BE2C (cell line): ENCODE measurements at regions not wholly inside any gene's neighbourhood (a gene's known extent, or its start where the extent isn't known, plus 50 kb on each side); places are given as distances from the start of the nearest gene placed in this dataset.

Source experiments
- DNase-seq: peaks from one replicate; pipeline ENCODE4 v3.0.0-alpha.2; 2020
- H3K27me3 ChIP-seq: fragments of 250-450 bp; sonication (Bioruptor Pico); 2 replicates; pipeline ENCODE4 v1.5.1; 2020; ENCODE audit warnings: mild to moderate bottlenecking
- H3K36me3 ChIP-seq: fragments of 250-450 bp; sonication (Bioruptor Pico); 2 replicates; pipeline ENCODE4 v1.5.1; 2020; ENCODE audit warnings: mild to moderate bottlenecking
- H3K4me1 ChIP-seq: fragments of 250-450 bp; sonication (Bioruptor Pico); 2 replicates; pipeline ENCODE4 v1.5.1; 2020
- H3K4me3 ChIP-seq: 2 replicates; pipeline ENCODE4 v1.5.1; 2011; ENCODE audit warnings: low read depth, low read length
- H3K9me3 ChIP-seq: fragments of 250-450 bp; sonication (Bioruptor Pico); 2 replicates; pipeline ENCODE4 v1.5.1; 2020
- TF ChIP-seq, protein P1 (sequence below): IDR thresholded peaks from 2 replicates; pipeline ENCODE4 v1.5.1; 2012; ENCODE audit warnings: mild to moderate bottlenecking, low read depth, low read length

DNA sequence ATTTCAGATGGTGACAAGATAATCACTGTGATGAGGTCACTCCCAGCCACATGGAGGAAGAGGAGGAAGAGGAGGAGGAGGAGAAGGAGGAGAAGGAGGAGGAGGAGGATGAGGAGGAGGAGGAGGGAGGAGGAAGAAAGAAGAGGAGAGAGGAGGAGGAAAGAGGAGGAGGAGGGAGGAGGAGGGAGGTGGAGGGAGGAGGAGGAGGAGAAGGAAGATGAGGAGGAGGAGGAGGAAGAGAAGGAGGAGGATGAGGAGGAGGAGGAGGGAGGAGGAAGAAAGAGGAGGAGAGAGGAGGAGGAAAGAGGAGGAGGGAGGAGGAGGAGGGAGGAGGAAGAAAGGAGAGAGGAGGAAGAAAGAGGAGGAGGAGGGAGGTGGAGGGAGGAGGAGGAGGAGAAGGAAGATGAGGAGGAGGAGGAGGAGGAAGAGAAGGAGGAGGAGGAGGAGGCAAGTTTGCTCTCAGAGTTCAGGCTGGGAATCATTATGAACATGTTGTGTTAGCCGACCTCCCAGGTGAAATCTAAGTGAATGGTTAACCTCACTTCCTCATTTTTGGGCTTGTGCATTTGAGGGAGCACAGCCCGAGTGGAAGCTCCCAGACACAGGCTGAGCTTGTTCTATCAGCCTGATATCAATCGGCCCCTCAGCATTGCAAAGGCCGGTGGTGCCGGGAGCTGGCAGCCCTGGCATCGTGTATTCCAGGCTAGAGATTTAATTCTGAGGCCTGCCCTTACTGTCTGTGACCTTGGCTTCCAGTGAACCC is 236.2 kb upstream of the PITRM1 start:
- Histone ChIP-seq H3K27me3 (no peaks in the 10 kb centered on the region), H3K4me1 (no peaks in the 10 kb centered on the region), H3K36me3 (no peaks in the 10 kb centered on the region), H3K9me3 (no peaks in the 10 kb centered on the region; the same call in 1 of the 2 replicates), H3K4me3 (no peak overlapping the region)
- TF ChIP-seq, protein P1, sequence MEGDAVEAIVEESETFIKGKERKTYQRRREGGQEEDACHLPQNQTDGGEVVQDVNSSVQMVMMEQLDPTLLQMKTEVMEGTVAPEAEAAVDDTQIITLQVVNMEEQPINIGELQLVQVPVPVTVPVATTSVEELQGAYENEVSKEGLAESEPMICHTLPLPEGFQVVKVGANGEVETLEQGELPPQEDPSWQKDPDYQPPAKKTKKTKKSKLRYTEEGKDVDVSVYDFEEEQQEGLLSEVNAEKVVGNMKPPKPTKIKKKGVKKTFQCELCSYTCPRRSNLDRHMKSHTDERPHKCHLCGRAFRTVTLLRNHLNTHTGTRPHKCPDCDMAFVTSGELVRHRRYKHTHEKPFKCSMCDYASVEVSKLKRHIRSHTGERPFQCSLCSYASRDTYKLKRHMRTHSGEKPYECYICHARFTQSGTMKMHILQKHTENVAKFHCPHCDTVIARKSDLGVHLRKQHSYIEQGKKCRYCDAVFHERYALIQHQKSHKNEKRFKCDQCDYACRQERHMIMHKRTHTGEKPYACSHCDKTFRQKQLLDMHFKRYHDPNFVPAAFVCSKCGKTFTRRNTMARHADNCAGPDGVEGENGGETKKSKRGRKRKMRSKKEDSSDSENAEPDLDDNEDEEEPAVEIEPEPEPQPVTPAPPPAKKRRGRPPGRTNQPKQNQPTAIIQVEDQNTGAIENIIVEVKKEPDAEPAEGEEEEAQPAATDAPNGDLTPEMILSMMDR = no peak
- DNase-seq = no peak

DNA sequence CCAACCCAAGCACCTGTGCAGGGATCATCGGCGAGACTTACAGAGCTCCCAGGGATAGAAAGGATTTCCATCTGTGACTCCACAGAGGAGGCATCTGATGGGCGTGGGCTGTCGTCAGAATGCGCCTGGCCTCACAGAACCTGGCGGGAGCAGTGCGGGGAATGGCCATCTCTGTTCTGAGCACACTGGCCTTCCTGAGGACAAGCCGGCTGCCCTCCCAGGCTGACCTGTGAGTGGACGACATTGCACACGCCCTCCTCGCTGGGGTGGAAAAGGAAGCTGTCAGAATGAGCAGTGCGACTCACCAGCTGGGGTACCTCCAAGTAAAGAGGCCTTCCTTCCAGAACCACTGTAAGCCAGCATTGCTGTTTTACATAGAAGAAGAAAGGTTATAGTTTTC is 234.6 kb upstream of the PITRM1 start:
- no peaks in the 10 kb centered on the region for H3K4me1 ChIP-seq
- no peak for DNase-seq
- no peaks in the 10 kb centered on the region for H3K36me3 ChIP-seq
- TF ChIP-seq, protein P1 = no peak
- H3K4me3 ChIP-seq = no peak overlapping the region
- no peaks in the 10 kb centered on the region; the same call in 1 of the 2 replicates for H3K9me3 ChIP-seq
- H3K27me3 ChIP-seq = no peaks in the 10 kb centered on the region

DNA sequence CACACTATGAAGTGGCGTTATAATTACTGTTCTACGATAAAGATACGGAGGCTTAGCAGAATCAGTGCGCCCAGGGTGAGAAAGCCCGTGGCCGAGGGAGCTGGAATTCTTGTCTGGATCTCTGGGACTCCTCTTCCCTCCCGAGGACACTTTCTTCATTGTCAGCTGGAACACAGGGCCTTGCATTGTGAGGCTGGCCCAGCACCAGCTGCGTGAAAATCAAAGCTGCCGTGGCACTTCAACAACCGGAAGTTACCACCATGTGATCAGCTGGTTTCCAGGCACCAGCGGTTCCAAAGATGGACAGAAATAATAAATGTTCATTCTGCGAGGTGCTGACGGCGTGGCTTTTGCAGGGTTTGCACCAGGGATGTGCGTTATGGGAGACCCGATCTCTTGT is 234.0 kb upstream of the PITRM1 start:
- no peaks in the 10 kb centered on the region for H3K4me1 ChIP-seq

DNA sequence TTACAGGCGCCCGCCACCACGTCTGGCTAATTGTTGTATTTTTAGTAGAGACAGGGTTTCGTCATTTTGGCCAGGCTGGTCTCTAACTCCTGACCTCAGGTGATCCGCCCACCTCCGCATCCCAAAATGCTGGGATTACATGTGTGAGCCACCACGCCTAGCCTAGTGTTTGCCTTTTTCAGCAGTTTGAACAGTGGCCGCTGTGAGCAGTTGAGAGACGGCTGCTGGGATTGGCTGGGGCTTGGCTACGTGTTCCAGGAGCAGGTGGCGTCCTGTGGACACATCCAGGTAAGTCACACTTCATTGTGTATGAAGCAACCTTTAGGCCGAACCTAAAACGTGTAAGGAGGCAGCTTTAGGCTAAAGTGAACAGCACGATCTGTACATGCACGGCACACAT is 231.8 kb upstream of the PITRM1 start:
- Histone ChIP-seq H3K9me3 (no peaks in the 10 kb centered on the region), H3K36me3 (no peaks in the 10 kb centered on the region), H3K27me3 (no peaks in the 10 kb centered on the region), H3K4me3 (no peak overlapping the region), H3K4me1 (peaks cover 9% of the 10 kb centered on the region)
- no peak for DNase-seq
- TF ChIP-seq, protein P1 = no peak

More for the DNA sequence above, 234.0 kb upstream of the PITRM1 start:
- no peaks in the 10 kb centered on the region for H3K36me3 ChIP-seq
- no peak overlapping the region for H3K4me3 ChIP-seq
- no peak for DNase-seq
- TF ChIP-seq, protein P1 = no peak
- H3K9me3 ChIP-seq = no peaks in the 10 kb centered on the region; the same call in 1 of the 2 replicates
- no peaks in the 10 kb centered on the region for H3K27me3 ChIP-seq

DNA sequence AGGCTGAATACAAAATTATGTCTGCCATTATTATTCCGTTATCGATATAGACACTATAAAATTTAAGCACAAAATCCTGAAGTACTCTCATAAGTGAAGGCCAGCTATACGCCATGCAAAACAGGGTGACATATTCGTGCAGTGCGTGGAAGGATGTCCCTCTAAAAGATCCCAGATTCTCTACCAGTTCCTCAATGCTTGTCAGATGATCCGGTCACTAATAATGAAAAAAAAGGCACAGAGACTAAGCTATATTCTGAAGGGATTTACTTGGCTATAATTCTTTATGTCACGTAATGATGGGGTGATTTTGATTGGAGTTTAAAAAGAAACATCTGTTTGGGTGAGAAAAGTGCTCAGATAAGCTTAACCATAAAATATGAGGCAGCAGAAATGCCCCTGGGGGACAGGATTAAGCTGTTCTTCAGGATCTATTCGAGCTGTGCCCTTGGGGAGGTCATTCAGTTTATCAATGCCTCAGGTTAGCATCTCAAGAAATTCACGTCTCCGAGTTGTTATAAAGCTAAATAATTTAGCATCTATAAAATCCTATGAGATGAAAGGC is 229.7 kb upstream of the PITRM1 start:
- DNase-seq = no peak
- peaks cover 15% of the 10 kb centered on the region for H3K4me1 ChIP-seq
- TF ChIP-seq, protein P1 = no peak
- no peaks in the 10 kb centered on the region for H3K9me3 ChIP-seq
- no peaks in the 10 kb centered on the region for H3K27me3 ChIP-seq
- no peaks in the 10 kb centered on the region for H3K36me3 ChIP-seq
- H3K4me3 ChIP-seq = no peak overlapping the region

DNA sequence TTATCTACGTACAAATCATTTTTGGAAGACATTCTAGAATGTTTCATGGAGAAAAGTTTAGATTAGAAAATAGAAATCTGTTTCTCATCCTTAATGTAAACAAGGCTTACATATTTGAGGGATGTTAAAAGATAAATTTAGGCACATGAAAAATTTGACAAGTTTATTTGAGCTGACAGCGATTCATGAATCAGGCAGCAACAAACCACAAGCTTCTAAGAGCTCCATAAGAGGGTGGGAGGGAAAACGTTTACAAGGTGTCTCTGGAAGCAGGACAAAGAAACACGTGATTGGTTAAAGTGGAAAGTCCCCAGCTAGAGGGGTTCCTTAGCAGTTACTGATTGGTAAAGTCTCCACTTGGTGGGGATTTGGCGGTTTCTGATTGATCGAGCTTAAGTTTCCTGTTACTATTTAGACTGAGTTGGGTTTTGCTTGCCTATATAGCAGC is 228.9 kb upstream of the PITRM1 start:
- Histone ChIP-seq H3K9me3 (no peaks in the 10 kb centered on the region), H3K27me3 (no peaks in the 10 kb centered on the region), H3K4me3 (no peak overlapping the region), H3K36me3 (no peaks in the 10 kb centered on the region), H3K4me1 (peaks cover 16% of the 10 kb centered on the region)
- TF ChIP-seq, protein P1 = no peak
- no peak for DNase-seq
